Breast epithelium (tissue), 4 donors: ENCODE measurements at regions not wholly inside any gene's neighbourhood (a gene's known extent, or its start where the extent isn't known, plus 50 kb on each side); places are given as distances from the start of the nearest gene placed in this dataset.

Experiments
- DNase-seq, 2 donors: peaks; one replicate each; pipeline ENCODE4 v3.0.0-alpha.2; 2019; ENCODE audit warnings: low spot score in 2 of 2
- H3K27ac ChIP-seq, 2 donors: fragments of 200-600 bp; sonication (generic) in 1 of 2; one replicate each; pipeline ENCODE4 v1.5.1; 2016 to 2019; ENCODE audit warnings: mild to moderate bottlenecking in 1 of 2
- H3K27me3 ChIP-seq, 2 donors: fragments of 200-600 bp; sonication (generic) in 1 of 2; one replicate each; pipeline versions ENCODE4 v1.5.1 to v1.6.0; 2017 to 2019; ENCODE audit warnings: control low read depth in 1 of 2, mild to moderate bottlenecking in 1 of 2
- H3K36me3 ChIP-seq: fragments of 200-600 bp; one replicate; pipeline ENCODE4 v1.5.1; 2019
- H3K4me1 ChIP-seq, 2 donors: fragments of 200-600 bp; sonication (generic); one replicate each; pipeline ENCODE4 v1.5.1; 2016 to 2019; ENCODE audit warnings: control low read depth in 1 of 2
- H3K4me3 ChIP-seq, 3 donors: fragments of 200-600 bp; sonication (generic); 1 replicate in 2 of 3; 2 replicates in 1 of 3; pipeline ENCODE4 v1.5.1; 2016 to 2019; ENCODE audit warnings: mild to moderate bottlenecking in 3 of 3, moderate library complexity in 2 of 3
- H3K9me3 ChIP-seq, 2 donors: fragments of 200-600 bp; sonication (generic) in 1 of 2; one replicate each; pipeline ENCODE4 v1.5.1; 2016 to 2019; ENCODE audit warnings: control low read depth in 1 of 2
- CTCF ChIP-seq, 3 donors: fragments of 450-650 bp; IDR thresholded peaks; one replicate each; pipeline ENCODE4 v1.5.1; 2016 to 2017; ENCODE audit warnings: antibody characterized with exemption in 3 of 3, mild to moderate bottlenecking in 3 of 3, moderate library complexity in 3 of 3
- POLR2A ChIP-seq: fragments of 450-650 bp; IDR thresholded peaks from one replicate; pipeline ENCODE4 v1.6.1; 2016; ENCODE audit warnings: antibody characterized with exemption, mild to moderate bottlenecking, moderate library complexity
- POLR2AphosphoS5 ChIP-seq, 3 donors: sonication (generic); formaldehyde crosslinking; IDR thresholded peaks; one replicate each; pipeline ENCODE4 v1.6.1; 2017; ENCODE audit warnings: antibody characterized with exemption in 3 of 3
- intact Hi-C: fragments of 100-400 bp; cut with DNase I; formaldehyde crosslinking; loops from one replicate; pipeline ENCODE4 v1.15.1; 2023; ENCODE audit warnings: low total_unique reads

- no peak overlapping the region for H3K27ac ChIP-seq
Observed at GRCh38 chr12:74846116-74846515, 308.5 kb downstream of the ATXN7L3B start.

GRCh38 chr12:74847169-74847568 is 309.5 kb downstream of the ATXN7L3B start:
- intact Hi-C loops: no loop called here

More at GRCh38 chr12:74846116-74846515, 308.5 kb downstream of the ATXN7L3B start:
- Histone ChIP-seq H3K4me3 (no peak overlapping the region), H3K4me1 (no peaks in the 10 kb centered on the region), H3K36me3 (no peaks in the 10 kb centered on the region), H3K9me3 (no peaks in the 10 kb centered on the region), H3K27me3 (no peaks in the 10 kb centered on the region)
- no peak for DNase-seq
- TF ChIP-seq CTCF (IDR thresholded peaks at IDR 0.05) (no peak), POLR2AphosphoS5 (IDR thresholded peaks at IDR 0.05) (no peak), POLR2A (no peak)
- intact Hi-C loops: no loop called here

GRCh38 chr12:74848006-74848405 is 310.4 kb downstream of the ATXN7L3B start:
- H3K27me3 ChIP-seq: no peaks in the 10 kb centered on the region
- no peak overlapping the region for H3K27ac ChIP-seq
- H3K4me1 ChIP-seq: no peaks in the 10 kb centered on the region

More at GRCh38 chr12:74847169-74847568, 309.5 kb downstream of the ATXN7L3B start:
- Histone ChIP-seq H3K27ac (no peak overlapping the region), H3K27me3 (no peaks in the 10 kb centered on the region), H3K36me3 (no peaks in the 10 kb centered on the region), H3K9me3 (no peaks in the 10 kb centered on the region), H3K4me3 (no peak overlapping the region), H3K4me1 (no peaks in the 10 kb centered on the region)
- no peak for TF ChIP-seq POLR2A
- no peak for TF ChIP-seq CTCF (IDR thresholded peaks at IDR 0.05)
- no peak for TF ChIP-seq POLR2AphosphoS5 (IDR thresholded peaks at IDR 0.05)
- no peak for DNase-seq

GRCh38 chr12:74849801-74850200 is 312.2 kb downstream of the ATXN7L3B start:
- H3K4me1 ChIP-seq: no peaks in the 10 kb centered on the region
- no peaks in the 10 kb centered on the region for H3K36me3 ChIP-seq
- no peaks in the 10 kb centered on the region for H3K27me3 ChIP-seq
- H3K27ac ChIP-seq: no peak overlapping the region
- no peak overlapping the region for H3K4me3 ChIP-seq
- no peak for DNase-seq
- H3K9me3 ChIP-seq: no peaks in the 10 kb centered on the region
- intact Hi-C loops: no loop called here
- TF ChIP-seq POLR2A: no peak
- no peak for TF ChIP-seq CTCF (IDR thresholded peaks at IDR 0.05)
- no peak for TF ChIP-seq POLR2AphosphoS5 (IDR thresholded peaks at IDR 0.05)

More at GRCh38 chr12:74848006-74848405, 310.4 kb downstream of the ATXN7L3B start:
- Histone ChIP-seq H3K4me3 (no peak overlapping the region), H3K9me3 (no peaks in the 10 kb centered on the region), H3K36me3 (no peaks in the 10 kb centered on the region)
- no peak for TF ChIP-seq POLR2A
- TF ChIP-seq POLR2AphosphoS5 (IDR thresholded peaks at IDR 0.05): no peak
- no peak for TF ChIP-seq CTCF (IDR thresholded peaks at IDR 0.05)
- no peak for DNase-seq
- intact Hi-C loops: no loop called here

GRCh38 chr12:74871817-74872216 is 334.2 kb downstream of the ATXN7L3B start:
- Histone ChIP-seq H3K4me1 (no peaks in the 10 kb centered on the region), H3K4me3 (no peak overlapping the region), H3K27me3 (no peaks in the 10 kb centered on the region), H3K9me3 (no peaks in the 10 kb centered on the region), H3K27ac (no peak overlapping the region), H3K36me3 (no peaks in the 10 kb centered on the region)
- no peak for DNase-seq
- intact Hi-C loops: no loop called here
- TF ChIP-seq POLR2A: no peak
- no peak for TF ChIP-seq POLR2AphosphoS5 (IDR thresholded peaks at IDR 0.05)
- TF ChIP-seq CTCF (IDR thresholded peaks at IDR 0.05): no peak
